ELR (cell line): ENCODE measurements at regions not wholly inside any gene's neighbourhood (a gene's known extent, or its start where the extent isn't known, plus 50 kb on each side); places are given as distances from the start of the nearest gene placed in this dataset.

Experiments used
- DNase-seq: peaks from one replicate; pipeline ENCODE4 v3.0.0-alpha.2; 2015; ENCODE audit warnings: low read depth

DNA sequence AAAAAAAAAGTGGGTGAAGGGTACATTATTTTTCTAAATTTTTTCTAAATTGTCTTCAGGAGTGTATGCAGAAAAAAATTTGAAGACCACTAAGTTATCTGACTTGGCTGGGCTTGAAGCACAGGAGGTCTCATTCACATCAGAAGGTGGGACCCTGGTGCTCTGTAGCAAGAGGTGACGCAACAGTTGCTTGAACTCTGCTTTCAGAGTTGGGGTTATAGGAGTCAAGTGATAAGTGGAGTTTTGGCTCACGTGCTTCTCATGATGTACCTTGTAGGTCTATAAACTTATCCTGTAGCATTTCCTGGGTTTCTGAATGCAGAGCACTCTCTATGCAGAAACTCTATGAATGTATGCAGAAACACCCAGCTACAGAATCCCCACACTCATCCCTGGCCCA, 58.5 kb upstream of the FOXC1 start:
- no peak for DNase-seq

DNA sequence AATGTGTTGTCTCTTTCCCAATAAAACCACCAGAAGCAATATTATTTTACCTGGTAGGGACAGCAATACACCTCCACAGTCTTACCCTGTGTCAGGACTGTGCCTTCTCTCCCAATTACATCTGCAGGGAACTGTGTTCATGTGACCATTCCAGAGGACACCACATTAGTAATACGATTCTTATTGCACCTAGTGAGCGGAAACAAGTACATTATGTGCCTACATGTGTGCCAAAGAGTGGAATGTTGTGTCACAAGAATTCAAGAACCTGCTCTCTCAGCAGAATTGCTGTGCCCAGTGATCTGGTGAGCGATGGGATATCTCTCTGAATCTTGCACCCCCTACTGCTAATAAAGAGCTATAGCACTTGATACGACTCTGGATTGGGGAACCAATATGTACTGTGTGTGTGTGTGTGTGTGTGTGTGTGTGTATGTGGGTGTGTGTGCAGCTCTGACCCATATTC, 57.4 kb upstream of the FOXC1 start:
- DNase-seq = peak; percentile 63

DNA sequence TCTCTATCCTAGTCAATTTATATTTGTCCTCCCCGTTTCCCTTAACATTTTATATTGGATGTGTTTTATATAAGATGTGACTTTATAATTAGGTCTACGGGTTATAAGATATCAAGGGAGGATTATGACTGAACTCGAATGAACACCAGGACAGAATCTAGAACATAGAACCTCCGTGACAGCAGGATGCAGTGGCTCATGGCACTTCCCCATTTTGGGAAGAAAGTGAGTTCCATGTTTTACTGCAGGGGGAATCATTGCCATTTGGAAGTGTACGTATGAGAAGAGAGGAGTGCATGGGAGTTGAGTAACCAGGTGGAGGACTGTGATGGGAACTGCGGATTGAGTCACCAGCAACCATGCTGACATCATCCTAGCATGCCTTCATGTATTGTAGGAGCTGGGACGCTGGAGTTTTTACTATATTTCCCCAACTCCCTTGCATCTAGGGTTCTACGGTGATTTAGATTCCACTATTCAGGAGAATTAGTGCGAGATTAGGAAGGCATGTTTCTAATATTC, 56.1 kb upstream of the FOXC1 start:
- DNase-seq = peak; percentile 13

DNA sequence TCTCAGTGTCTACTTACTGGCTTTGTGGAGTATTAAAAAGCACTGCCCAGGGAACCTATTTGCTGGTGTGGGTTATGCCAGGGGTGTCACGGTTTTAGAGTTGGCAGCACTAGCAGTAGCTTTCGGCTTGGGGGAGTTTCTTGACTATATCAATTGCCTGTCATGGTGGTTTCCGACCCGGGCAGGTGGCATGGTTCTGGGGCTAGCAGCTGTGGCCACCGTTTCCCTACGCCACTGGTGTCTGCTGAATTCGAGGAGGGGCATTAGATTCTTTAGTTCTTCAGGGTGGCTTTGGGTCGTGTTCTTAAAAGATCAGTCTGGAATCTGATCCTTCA, 55.6 kb upstream of the FOXC1 start:
- DNase-seq = no peak

DNA sequence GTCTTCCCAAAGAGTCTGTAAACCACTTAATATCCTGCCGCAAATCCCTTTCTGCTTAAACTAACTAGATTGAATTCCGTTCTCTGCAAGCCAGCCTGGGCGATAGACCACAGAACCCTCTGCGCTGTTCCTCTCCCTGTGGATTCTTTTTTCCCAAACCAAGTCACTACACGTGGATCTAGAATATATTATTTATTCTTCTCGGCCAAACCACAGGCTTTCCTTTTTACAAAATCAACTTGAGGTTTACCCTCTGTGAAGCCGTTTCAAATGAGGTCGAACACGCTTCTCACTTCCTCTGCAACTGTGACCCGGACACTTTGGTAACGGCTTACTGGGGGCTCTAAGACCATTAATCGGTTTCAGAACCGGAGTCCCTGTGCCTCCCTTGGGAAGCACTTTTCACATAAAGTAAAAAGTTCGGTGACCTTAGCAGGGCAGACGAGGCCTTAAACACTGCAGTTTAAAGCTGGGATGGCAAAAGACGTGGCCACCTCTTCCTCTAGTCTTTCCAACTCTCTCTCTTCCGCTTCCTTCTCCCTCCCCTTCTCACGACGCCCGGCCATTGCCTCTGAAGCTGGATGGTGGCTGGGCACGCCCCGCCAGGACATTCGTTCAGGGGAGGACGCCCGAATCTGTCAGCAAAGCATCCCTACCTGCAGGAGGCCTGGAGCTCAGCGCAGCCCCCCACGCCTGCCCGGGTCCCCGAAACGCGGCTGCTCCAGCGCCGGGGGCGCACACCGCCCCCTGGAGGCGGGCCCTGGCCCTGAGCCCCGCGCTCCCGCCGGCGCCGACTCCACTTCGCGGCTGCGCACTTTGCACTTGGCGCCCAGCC, 55.0 kb upstream of the FOXC1 start:
- DNase-seq = peak; percentile 71

DNA sequence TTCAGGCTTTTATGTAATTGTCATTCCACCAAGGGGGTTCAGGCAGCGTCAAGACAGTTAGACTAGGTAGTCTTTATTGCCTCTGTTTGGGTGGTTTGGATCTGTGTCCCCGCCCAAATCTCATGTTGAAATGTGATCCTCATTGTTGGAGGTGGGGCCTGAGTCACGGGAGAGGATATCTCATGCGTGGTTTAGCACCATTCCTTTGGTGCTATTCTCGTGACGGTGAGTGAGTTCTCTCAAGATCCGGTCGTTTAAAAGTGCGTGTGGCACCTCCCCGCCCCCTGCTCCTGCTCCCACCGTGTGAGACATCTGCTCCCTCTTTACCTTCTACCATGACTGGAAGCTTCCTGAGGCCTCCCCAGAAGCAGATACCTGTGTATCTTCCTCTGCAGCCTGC, 51.3 kb upstream of the FOXC1 start:
- peak; percentile 30 for DNase-seq
